SK-N-SH (cell line): ENCODE measurements at regions not wholly inside any gene's neighbourhood (a gene's known extent, or its start where the extent isn't known, plus 50 kb on each side); places are given as distances from the start of the nearest gene placed in this dataset.

Source experiments
- CTCF ChIP-seq: fragments of 200-600 bp; sonication (generic); IDR thresholded peaks from 2 replicates; pipeline ENCODE4 v1.6.1; 2017; ENCODE audit warnings: antibody characterized with exemption, mild to moderate bottlenecking, moderate library complexity
- RXRA ChIP-seq: IDR thresholded peaks from 2 replicates; pipeline ENCODE4 v1.4.0; 2012; ENCODE audit warnings: low read depth, mild to moderate bottlenecking, borderline replicate concordance
- TF ChIP-seq, protein P1 (sequence below): IDR thresholded peaks from 2 replicates; pipeline ENCODE4 v1.6.1; 2012; ENCODE audit warnings: mild to moderate bottlenecking, low read depth, low read length, moderate library complexity

GRCh38 chr12:86945685-86946196 lies 689.5 kb upstream of the MGAT4C start:
- no peak for TF ChIP-seq CTCF
- TF ChIP-seq, protein P1, sequence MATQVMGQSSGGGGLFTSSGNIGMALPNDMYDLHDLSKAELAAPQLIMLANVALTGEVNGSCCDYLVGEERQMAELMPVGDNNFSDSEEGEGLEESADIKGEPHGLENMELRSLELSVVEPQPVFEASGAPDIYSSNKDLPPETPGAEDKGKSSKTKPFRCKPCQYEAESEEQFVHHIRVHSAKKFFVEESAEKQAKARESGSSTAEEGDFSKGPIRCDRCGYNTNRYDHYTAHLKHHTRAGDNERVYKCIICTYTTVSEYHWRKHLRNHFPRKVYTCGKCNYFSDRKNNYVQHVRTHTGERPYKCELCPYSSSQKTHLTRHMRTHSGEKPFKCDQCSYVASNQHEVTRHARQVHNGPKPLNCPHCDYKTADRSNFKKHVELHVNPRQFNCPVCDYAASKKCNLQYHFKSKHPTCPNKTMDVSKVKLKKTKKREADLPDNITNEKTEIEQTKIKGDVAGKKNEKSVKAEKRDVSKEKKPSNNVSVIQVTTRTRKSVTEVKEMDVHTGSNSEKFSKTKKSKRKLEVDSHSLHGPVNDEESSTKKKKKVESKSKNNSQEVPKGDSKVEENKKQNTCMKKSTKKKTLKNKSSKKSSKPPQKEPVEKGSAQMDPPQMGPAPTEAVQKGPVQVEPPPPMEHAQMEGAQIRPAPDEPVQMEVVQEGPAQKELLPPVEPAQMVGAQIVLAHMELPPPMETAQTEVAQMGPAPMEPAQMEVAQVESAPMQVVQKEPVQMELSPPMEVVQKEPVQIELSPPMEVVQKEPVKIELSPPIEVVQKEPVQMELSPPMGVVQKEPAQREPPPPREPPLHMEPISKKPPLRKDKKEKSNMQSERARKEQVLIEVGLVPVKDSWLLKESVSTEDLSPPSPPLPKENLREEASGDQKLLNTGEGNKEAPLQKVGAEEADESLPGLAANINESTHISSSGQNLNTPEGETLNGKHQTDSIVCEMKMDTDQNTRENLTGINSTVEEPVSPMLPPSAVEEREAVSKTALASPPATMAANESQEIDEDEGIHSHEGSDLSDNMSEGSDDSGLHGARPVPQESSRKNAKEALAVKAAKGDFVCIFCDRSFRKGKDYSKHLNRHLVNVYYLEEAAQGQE, result no peak
- TF ChIP-seq RXRA, result no peak
